SU-DHL-6 (cell line): ENCODE measurements at regions not wholly inside any gene's neighbourhood (a gene's known extent, or its start where the extent isn't known, plus 50 kb on each side); places are given as distances from the start of the nearest gene placed in this dataset.

ENCODE experiments used
- CTCF ChIP-seq: fragments of 200-600 bp; sonication (generic); IDR thresholded peaks from one replicate; pipeline ENCODE4 v1.5.1; 2017; ENCODE audit warnings: antibody characterized with exemption, mild to moderate bottlenecking, low read length, moderate library complexity; ENCODE audit not compliant: insufficient read depth, poor library complexity, severe bottlenecking
- EZH2phosphoT487 ChIP-seq: fragments of 200-600 bp; sonication (generic), shearing (Covaris generic); conservative IDR thresholded peaks from 2 replicates; pipeline ENCODE4 v1.6.1; 2018; ENCODE audit warnings: mild to moderate bottlenecking, antibody characterized with exemption, low read length, moderate library complexity, mixed read lengths

- TF ChIP-seq CTCF (no peak), EZH2phosphoT487 (no peak)
These were observed 76.6 kb upstream of the SSBP2 start for GRCh38 chr5:81827500-81827899.
